ENCODE measurements at regions not wholly inside any gene's neighbourhood (a gene's known extent, or its start where the extent isn't known, plus 50 kb on each side); places are given as distances from the start of the nearest gene placed in this dataset.

DNA sequence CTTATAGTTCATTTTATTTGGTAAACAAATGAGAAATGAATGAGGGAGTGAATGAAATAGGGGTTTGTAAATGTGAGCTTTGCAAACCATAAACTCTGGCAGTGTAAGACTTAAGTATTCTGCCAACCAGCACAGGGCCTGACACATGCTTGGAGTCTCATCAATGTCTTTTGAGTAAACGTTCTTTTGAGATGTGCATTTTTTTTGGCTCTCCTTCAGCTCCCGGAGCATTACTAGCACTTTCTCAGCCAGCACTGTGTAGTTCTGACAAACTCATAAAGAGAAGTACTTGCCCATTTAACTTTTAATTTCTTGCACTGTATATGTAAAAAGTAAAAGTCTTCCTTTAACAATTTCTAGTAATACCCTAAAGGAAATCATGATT lies 245.3 kb downstream of the HS3ST1 start:
- no peaks in the 10 kb centered on the region for H3K9me3 Mint-ChIP-seq
- H3K4me3 Mint-ChIP-seq: no peak overlapping the region
- no peak for DNase-seq
- no peaks in the 10 kb centered on the region for H3K4me1 Mint-ChIP-seq (ENCODE audit: low read depth)
- no peaks in the 10 kb centered on the region for H3K27me3 Mint-ChIP-seq (ENCODE audit: low read depth)
- ATAC-seq: no peak
- H3K36me3 Mint-ChIP-seq (ENCODE audit: insufficient read depth): no peaks in the 10 kb centered on the region

GRCh38 chr4:11182586-11183355 lies 245.9 kb downstream of the HS3ST1 start:
- no peak for DNase-seq
- no peak for ATAC-seq
- H3K9me3 Mint-ChIP-seq: no peaks in the 10 kb centered on the region
- no peak overlapping the region for H3K4me3 Mint-ChIP-seq
- no peaks in the 10 kb centered on the region for H3K4me1 Mint-ChIP-seq (ENCODE audit: low read depth)
- H3K36me3 Mint-ChIP-seq (ENCODE audit: insufficient read depth): no peaks in the 10 kb centered on the region
- H3K27me3 Mint-ChIP-seq (ENCODE audit: low read depth): no peaks in the 10 kb centered on the region

GRCh38 chr4:11182031-11182430 lies 246.7 kb downstream of the HS3ST1 start:
- H3K36me3 Mint-ChIP-seq (ENCODE audit: insufficient read depth): no peaks in the 10 kb centered on the region
- H3K9me3 Mint-ChIP-seq: no peaks in the 10 kb centered on the region
- ATAC-seq: no peak
- H3K4me1 Mint-ChIP-seq (ENCODE audit: low read depth): no peaks in the 10 kb centered on the region
- H3K4me3 Mint-ChIP-seq: no peak overlapping the region
- no peaks in the 10 kb centered on the region for H3K27me3 Mint-ChIP-seq (ENCODE audit: low read depth)
- no peak for DNase-seq

DNA sequence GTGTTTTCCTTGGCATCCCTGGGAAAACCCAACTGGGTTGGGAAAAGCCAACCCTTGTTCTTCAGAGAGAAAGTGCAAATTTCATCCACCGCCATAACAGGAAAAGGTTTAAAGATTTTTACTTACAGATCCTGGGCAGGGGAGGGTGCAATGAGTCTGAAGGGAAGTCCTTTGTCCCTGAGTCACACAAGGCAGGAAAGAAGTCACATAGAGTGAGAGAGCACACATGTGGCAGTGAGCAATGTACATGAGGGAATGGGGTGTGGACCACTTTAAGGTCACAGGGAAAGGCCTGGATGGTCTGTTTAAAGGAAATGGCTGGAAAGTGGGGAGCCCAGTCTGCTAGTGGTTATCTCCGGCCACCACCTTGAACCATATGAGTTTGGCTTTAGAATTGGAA lies 248.9 kb downstream of the HS3ST1 start:
- no peaks in the 10 kb centered on the region for H3K4me1 Mint-ChIP-seq (ENCODE audit: low read depth)
- DNase-seq (no peak), ATAC-seq (no peak)
- H3K4me3 Mint-ChIP-seq: no peak overlapping the region
- no peaks in the 10 kb centered on the region for H3K27me3 Mint-ChIP-seq (ENCODE audit: low read depth)
- H3K36me3 Mint-ChIP-seq (ENCODE audit: insufficient read depth): no peaks in the 10 kb centered on the region
- H3K9me3 Mint-ChIP-seq: no peaks in the 10 kb centered on the region

- H3K36me3 Mint-ChIP-seq (ENCODE audit: insufficient read depth): no peaks in the 10 kb centered on the region
- no peaks in the 10 kb centered on the region for H3K27me3 Mint-ChIP-seq (ENCODE audit: low read depth)
- no peaks in the 10 kb centered on the region for H3K9me3 Mint-ChIP-seq
- ATAC-seq (no peak), DNase-seq (no peak)
- H3K4me3 Mint-ChIP-seq: no peak overlapping the region
- H3K4me1 Mint-ChIP-seq (ENCODE audit: low read depth): no peaks in the 10 kb centered on the region
Observed at GRCh38 chr4:11178433-11178832, 250.3 kb downstream of the HS3ST1 start.

DNA sequence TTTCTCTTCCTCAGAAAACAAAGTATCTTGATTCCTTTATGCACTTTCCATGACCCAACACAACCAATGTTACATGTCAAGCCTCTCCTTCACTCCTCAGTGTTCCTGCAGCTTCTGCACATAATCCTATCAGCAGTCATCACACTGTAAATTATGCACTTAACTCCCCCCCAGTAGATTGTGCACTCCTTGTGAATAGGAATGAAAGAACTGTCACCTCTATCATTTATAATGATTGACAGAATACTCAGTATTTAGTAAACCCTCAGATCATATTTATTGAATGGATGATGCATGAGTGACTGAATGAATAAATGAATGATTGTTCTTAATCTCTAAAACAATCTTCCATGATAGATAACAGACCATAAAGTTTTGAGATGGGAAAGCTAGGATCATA lies 253.3 kb downstream of the HS3ST1 start:
- H3K9me3 Mint-ChIP-seq: no peaks in the 10 kb centered on the region
- no peaks in the 10 kb centered on the region for H3K36me3 Mint-ChIP-seq (ENCODE audit: insufficient read depth)
- no peak for ATAC-seq

DNA sequence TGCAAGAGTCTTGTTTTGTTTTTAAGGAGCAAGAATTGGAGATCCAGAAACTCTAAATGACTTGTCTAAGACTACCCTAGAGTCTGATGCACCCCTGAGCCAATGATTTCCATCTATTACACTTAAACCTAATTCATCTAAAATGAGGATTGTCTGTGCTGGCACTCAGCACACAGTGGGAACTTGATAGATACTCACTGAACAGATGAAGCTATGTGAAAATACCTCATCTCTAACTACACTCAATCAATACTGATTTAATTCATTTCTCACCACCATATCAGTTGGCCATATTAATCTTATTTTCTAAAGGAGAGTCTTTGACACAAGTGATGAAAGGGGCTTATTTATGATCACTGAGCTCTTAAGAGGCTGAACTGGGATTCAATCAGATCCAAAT lies 262.1 kb downstream of the HS3ST1 start:
- Mint-ChIP-seq H3K4me3 (no peak overlapping the region), H3K36me3 (ENCODE audit: insufficient read depth) (no peaks in the 10 kb centered on the region), H3K27me3 (ENCODE audit: low read depth) (no peaks in the 10 kb centered on the region), H3K4me1 (ENCODE audit: low read depth) (no peaks in the 10 kb centered on the region), H3K9me3 (peaks cover 7% of the 10 kb centered on the region)
- DNase-seq: no peak
- no peak for ATAC-seq

More for the DNA sequence above, 253.3 kb downstream of the HS3ST1 start:
- Mint-ChIP-seq H3K4me3 (no peak overlapping the region), H3K27me3 (ENCODE audit: low read depth) (no peaks in the 10 kb centered on the region), H3K4me1 (ENCODE audit: low read depth) (no peaks in the 10 kb centered on the region)
- no peak for DNase-seq

GRCh38 chr4:11166034-11166433 lies 262.7 kb downstream of the HS3ST1 start:
- DNase-seq (no peak), ATAC-seq (no peak)
- Mint-ChIP-seq H3K4me3 (no peak overlapping the region), H3K4me1 (ENCODE audit: low read depth) (no peaks in the 10 kb centered on the region), H3K36me3 (ENCODE audit: insufficient read depth) (no peaks in the 10 kb centered on the region), H3K9me3 (peaks cover 7% of the 10 kb centered on the region), H3K27me3 (ENCODE audit: low read depth) (no peaks in the 10 kb centered on the region)

DNA sequence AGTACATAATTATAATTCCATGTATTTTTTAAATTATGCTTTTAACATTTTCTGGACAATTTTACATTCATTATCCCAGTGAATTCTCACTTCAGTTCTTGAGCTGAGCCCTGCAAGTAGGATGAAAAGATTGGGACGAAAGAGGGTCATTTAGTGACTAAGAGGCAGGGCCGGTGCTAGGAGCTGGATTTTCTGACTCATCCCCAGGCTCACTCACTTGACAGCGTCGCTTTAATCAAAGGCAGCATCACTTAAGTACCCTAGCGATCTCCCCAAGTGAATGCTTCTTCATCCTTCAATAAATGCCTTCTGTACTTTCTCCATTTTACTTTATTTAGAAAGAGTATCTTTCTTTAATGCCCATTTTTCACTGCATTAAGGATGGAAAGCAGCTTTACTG lies 263.6 kb downstream of the HS3ST1 start:
- no peak for ATAC-seq

DNA sequence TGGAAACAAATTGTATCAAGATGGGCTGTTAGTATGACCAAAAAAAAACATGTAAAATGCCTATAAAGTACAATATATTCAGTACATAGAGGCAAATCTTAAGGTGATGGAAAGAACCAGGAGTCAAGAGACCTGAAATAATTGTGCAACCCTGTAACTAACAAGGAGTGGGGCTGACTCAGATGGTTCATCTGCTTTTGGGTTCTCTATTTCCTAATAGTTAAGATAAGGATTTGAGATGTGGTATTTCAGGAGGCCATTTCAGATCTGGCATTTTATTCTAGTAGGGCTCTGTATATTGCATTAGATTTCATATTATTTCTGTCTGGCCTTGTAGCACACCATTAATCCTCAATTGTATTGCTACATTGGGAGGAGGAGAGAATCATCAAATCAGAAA lies 268.4 kb downstream of the HS3ST1 start:
- ATAC-seq: no peak
- H3K9me3 Mint-ChIP-seq: peaks cover 7% of the 10 kb centered on the region
- no peaks in the 10 kb centered on the region for H3K4me1 Mint-ChIP-seq (ENCODE audit: low read depth)
- peaks cover 3% of the 10 kb centered on the region for H3K27me3 Mint-ChIP-seq (ENCODE audit: low read depth)
- no peak for DNase-seq
- no peak overlapping the region for H3K4me3 Mint-ChIP-seq
- H3K36me3 Mint-ChIP-seq (ENCODE audit: insufficient read depth): no peaks in the 10 kb centered on the region

More for the DNA sequence above, 263.6 kb downstream of the HS3ST1 start:
- Mint-ChIP-seq H3K36me3 (ENCODE audit: insufficient read depth) (no peaks in the 10 kb centered on the region), H3K4me3 (no peak overlapping the region), H3K27me3 (ENCODE audit: low read depth) (no peaks in the 10 kb centered on the region), H3K9me3 (peaks cover 7% of the 10 kb centered on the region), H3K4me1 (ENCODE audit: low read depth) (no peaks in the 10 kb centered on the region)
- no peak for DNase-seq

- no peak for DNase-seq
- H3K4me3 Mint-ChIP-seq: no peak overlapping the region
- peaks cover 7% of the 10 kb centered on the region for H3K9me3 Mint-ChIP-seq
- H3K4me1 Mint-ChIP-seq (ENCODE audit: low read depth): no peaks in the 10 kb centered on the region
- peaks cover 3% of the 10 kb centered on the region for H3K27me3 Mint-ChIP-seq (ENCODE audit: low read depth)
- no peak for ATAC-seq
- no peaks in the 10 kb centered on the region for H3K36me3 Mint-ChIP-seq (ENCODE audit: insufficient read depth)
Observed at GRCh38 chr4:11158971-11159370, 269.7 kb downstream of the HS3ST1 start.

- H3K4me1 Mint-ChIP-seq (ENCODE audit: low read depth): no peaks in the 10 kb centered on the region
- peaks cover 3% of the 10 kb centered on the region for H3K27me3 Mint-ChIP-seq (ENCODE audit: low read depth)
- H3K36me3 Mint-ChIP-seq (ENCODE audit: insufficient read depth): no peaks in the 10 kb centered on the region
- H3K9me3 Mint-ChIP-seq: no peaks in the 10 kb centered on the region
- no peak for ATAC-seq
- no peak for DNase-seq
- no peak overlapping the region for H3K4me3 Mint-ChIP-seq
Observed at GRCh38 chr4:11155208-11155867, 273.4 kb downstream of the HS3ST1 start.

GRCh38 chr4:11153171-11153750 lies 275.4 kb downstream of the HS3ST1 start:
- no peak overlapping the region for H3K4me3 Mint-ChIP-seq
- DNase-seq (no peak), ATAC-seq (no peak)
- H3K9me3 Mint-ChIP-seq: peaks cover 4% of the 10 kb centered on the region
- no peaks in the 10 kb centered on the region for H3K36me3 Mint-ChIP-seq (ENCODE audit: insufficient read depth)
- H3K4me1 Mint-ChIP-seq (ENCODE audit: low read depth): peaks cover 2% of the 10 kb centered on the region
- peaks cover 3% of the 10 kb centered on the region for H3K27me3 Mint-ChIP-seq (ENCODE audit: low read depth)

- no peak overlapping the region for H3K4me3 Mint-ChIP-seq
- peaks cover 2% of the 10 kb centered on the region for H3K4me1 Mint-ChIP-seq (ENCODE audit: low read depth)
- H3K27me3 Mint-ChIP-seq (ENCODE audit: low read depth): peaks cover 3% of the 10 kb centered on the region
- no peak for DNase-seq
- H3K36me3 Mint-ChIP-seq (ENCODE audit: insufficient read depth): no peaks in the 10 kb centered on the region
- ATAC-seq: no peak
- peaks cover 4% of the 10 kb centered on the region for H3K9me3 Mint-ChIP-seq
Observed at GRCh38 chr4:11152684-11153083, 276.0 kb downstream of the HS3ST1 start.

GRCh38 chr4:11151500-11151899 lies 277.2 kb downstream of the HS3ST1 start:
- Mint-ChIP-seq H3K36me3 (ENCODE audit: insufficient read depth) (no peaks in the 10 kb centered on the region), H3K27me3 (ENCODE audit: low read depth) (peaks cover 3% of the 10 kb centered on the region), H3K9me3 (peaks cover 4% of the 10 kb centered on the region), H3K4me1 (ENCODE audit: low read depth) (peaks cover 2% of the 10 kb centered on the region), H3K4me3 (no peak overlapping the region)
- DNase-seq (no peak), ATAC-seq (no peak)

All from activated T-cell treated with anti-CD3 and anti-CD28 coated beads, Interleukin-2, amount 50 U/mL, for 4 hours (primary cell).